Gastrocnemius medialis (tissue), 4 donors: ENCODE measurements at regions not wholly inside any gene's neighbourhood (a gene's known extent, or its start where the extent isn't known, plus 50 kb on each side); places are given as distances from the start of the nearest gene placed in this dataset.

Experiments used
- ATAC-seq, 2 donors: fragments of 150-250 bp; one replicate each; pipeline ENCODE4 v1.9.1; 2016
- DNase-seq, 2 donors: peaks; one replicate each; pipeline ENCODE4 v3.0.0-alpha.2; 2019
- H3K27ac ChIP-seq, 4 donors: fragments of 200-600 bp; sonication (generic); 1 replicate in 1 of 4; 2 replicates in 3 of 4; pipeline ENCODE4 v1.5.1; 2016 to 2018; ENCODE audit warnings: mild to moderate bottlenecking in 2 of 4, moderate library complexity in 1 of 4
- H3K27me3 ChIP-seq, 3 donors: fragments of 200-600 bp; sonication (generic) in 2 of 3; 1 replicate in 1 of 3; 2 replicates in 2 of 3; pipeline versions ENCODE4 v1.5.1 to v1.6.0; 2016 to 2019; ENCODE audit warnings: mild to moderate bottlenecking in 1 of 3, moderate library complexity in 1 of 3
- H3K36me3 ChIP-seq, 2 donors: fragments of 200-600 bp; sonication (generic) in 1 of 2; one replicate each; pipeline ENCODE4 v1.5.1; 2017 to 2018
- H3K4me1 ChIP-seq, 2 donors: fragments of 200-600 bp; sonication (generic) in 1 of 2; one replicate each; pipeline ENCODE4 v1.5.1; 2016 to 2017; ENCODE audit warnings: mild to moderate bottlenecking in 2 of 2
- H3K4me3 ChIP-seq, 4 donors: fragments of 200-600 bp; sonication (generic) in 3 of 4; 1 replicate in 1 of 4; 2 replicates in 3 of 4; pipeline ENCODE4 v1.5.1; 2016 to 2019; ENCODE audit warnings: mild to moderate bottlenecking in 2 of 4
- H3K9me3 ChIP-seq, 3 donors: fragments of 200-600 bp; sonication (generic) in 2 of 3; 1 replicate in 1 of 3; 2 replicates in 2 of 3; pipeline ENCODE4 v1.5.1; 2016 to 2019
- CTCF ChIP-seq, 5 experiments: fragments of 450-650 bp in 3 of 5; fragments of 200-600 bp in 2 of 5; sonication (generic) in 2 of 5; IDR thresholded peaks in 4 of 5; conservative IDR thresholded peaks in 1 of 5; 1 replicate in 4 of 5; 2 replicates in 1 of 5; pipeline ENCODE4 v1.5.1; 2016 to 2019; ENCODE audit warnings: antibody characterized with exemption in 5 of 5, mild to moderate bottlenecking in 3 of 5, moderate library complexity in 3 of 5
- POLR2A ChIP-seq, 2 donors: fragments of 450-650 bp; IDR thresholded peaks; one replicate each; pipeline ENCODE4 v1.6.1; 2017; ENCODE audit warnings: antibody characterized with exemption in 2 of 2, mild to moderate bottlenecking in 2 of 2, moderate library complexity in 2 of 2
- in situ Hi-C, 4 donors: fragments of 200-750 bp; cut with MboI; loops; one replicate each; pipeline versions ENCODE4 v1.15.0 to v1.8.0; 2017; ENCODE audit warnings: low sequenced_read_pairs in 4 of 4
- intact Hi-C: fragments of 100-400 bp; cut with DNase I; formaldehyde crosslinking; loops from one replicate; pipeline ENCODE4 v1.15.1; 2023; ENCODE audit warnings: low total_unique reads

GRCh38 chr4:151992332-151993154 lies 231.7 kb upstream of the GATB start:
- TF ChIP-seq CTCF (IDR thresholded peaks at IDR 0.05 in 4 of 5, conservative IDR thresholded peaks at IDR 0.05 in 1 of 5) (no peak), POLR2A (IDR thresholded peaks at IDR 0.05) (no peak)
- Histone ChIP-seq H3K4me1 (peaks cover 9 to 14% of the 10 kb centered on the region in 2 donors), H3K27ac (no peak overlapping the region), H3K36me3 (no peaks in the 10 kb centered on the region), H3K4me3 (no peak overlapping the region), H3K27me3 (no peaks in the 10 kb centered on the region), H3K9me3 (no peaks in the 10 kb centered on the region)
- in situ Hi-C loops: no loop called here
- no peak for DNase-seq
- intact Hi-C loops: no loop called here
- ATAC-seq: no peak

- DNase-seq (no peak), ATAC-seq (no peak)
- H3K4me1 ChIP-seq: peaks cover 9 to 14% of the 10 kb centered on the region in 2 donors
- H3K27ac ChIP-seq: no peak overlapping the region
- TF ChIP-seq CTCF (IDR thresholded peaks at IDR 0.05 in 4 of 5, conservative IDR thresholded peaks at IDR 0.05 in 1 of 5): no peak
- no peak for TF ChIP-seq POLR2A (IDR thresholded peaks at IDR 0.05)
- no peaks in the 10 kb centered on the region for H3K9me3 ChIP-seq
- intact Hi-C loops: no loop called here
- no peaks in the 10 kb centered on the region for H3K36me3 ChIP-seq
- H3K4me3 ChIP-seq: no peak overlapping the region
- in situ Hi-C loops: no loop called here
- no peaks in the 10 kb centered on the region for H3K27me3 ChIP-seq
These were observed 231.0 kb upstream of the GATB start for GRCh38 chr4:151991884-151992167.

GRCh38 chr4:151991001-151991883 lies 230.4 kb upstream of the GATB start:
- Histone ChIP-seq H3K9me3 (no peaks in the 10 kb centered on the region), H3K4me1 (peaks cover 9 to 14% of the 10 kb centered on the region in 2 donors), H3K27ac (no peak overlapping the region), H3K27me3 (no peaks in the 10 kb centered on the region), H3K4me3 (no peak overlapping the region), H3K36me3 (no peaks in the 10 kb centered on the region)
- TF ChIP-seq CTCF (IDR thresholded peaks at IDR 0.05 in 4 of 5, conservative IDR thresholded peaks at IDR 0.05 in 1 of 5) (no peak), POLR2A (IDR thresholded peaks at IDR 0.05) (no peak)
- no peak for DNase-seq
- no peak for ATAC-seq
- in situ Hi-C loops (no loop called here), intact Hi-C loops (no loop called here)

- intact Hi-C loops: no loop called here
- no peak for ATAC-seq
- TF ChIP-seq POLR2A (IDR thresholded peaks at IDR 0.05) (no peak), CTCF (IDR thresholded peaks at IDR 0.05 in 4 of 5, conservative IDR thresholded peaks at IDR 0.05 in 1 of 5) (no peak)
These were observed 229.4 kb upstream of the GATB start for GRCh38 chr4:151990201-151990600.

More at GRCh38 chr4:151990201-151990600, 229.4 kb upstream of the GATB start:
- DNase-seq: no peak
- peaks cover 9 to 14% of the 10 kb centered on the region in 2 donors for H3K4me1 ChIP-seq
- no peaks in the 10 kb centered on the region for H3K9me3 ChIP-seq
- no peaks in the 10 kb centered on the region for H3K27me3 ChIP-seq
- H3K4me3 ChIP-seq: no peak overlapping the region
- H3K36me3 ChIP-seq: no peaks in the 10 kb centered on the region
- in situ Hi-C loops: no loop called here
- H3K27ac ChIP-seq: no peak overlapping the region
